ENCODE measurements at regions not wholly inside any gene's neighbourhood (a gene's known extent, or its start where the extent isn't known, plus 50 kb on each side); places are given as distances from the start of the nearest gene placed in this dataset.

- intact Hi-C loops (cut with DNase I), result no loop called here
- no peak for TF ChIP-seq CTCF (IDR thresholded peaks at IDR 0.05)
- no peak for ATAC-seq
- Histone ChIP-seq H3K9me3 (no peaks in the 10 kb centered on the region), H3K27ac (no peak overlapping the region), H3K36me3 (no peaks in the 10 kb centered on the region), H3K4me1 (no peaks in the 10 kb centered on the region), H3K27me3 (no peaks in the 10 kb centered on the region), H3K4me3 (no peak overlapping the region)
- no peak for DNase-seq
These were observed 149.4 kb upstream of the HS3ST3A1 start for GRCh38 chr17:13750816-13751793.

GRCh38 chr17:13753154-13753553, 151.4 kb upstream of the HS3ST3A1 start:
- intact Hi-C loops (cut with DNase I), result no loop called here
- DNase-seq, result no peak

GRCh38 chr17:13753771-13754170, 152.0 kb upstream of the HS3ST3A1 start:
- intact Hi-C loops (cut with DNase I), result no loop called here
- Histone ChIP-seq H3K9me3 (no peaks in the 10 kb centered on the region), H3K4me3 (no peak overlapping the region), H3K27ac (no peak overlapping the region), H3K4me1 (no peaks in the 10 kb centered on the region), H3K27me3 (no peaks in the 10 kb centered on the region), H3K36me3 (no peaks in the 10 kb centered on the region)
- TF ChIP-seq CTCF (IDR thresholded peaks at IDR 0.05), result no peak
- no peak for DNase-seq
- no peak for ATAC-seq

More at GRCh38 chr17:13753154-13753553, 151.4 kb upstream of the HS3ST3A1 start:
- Histone ChIP-seq H3K4me1 (no peaks in the 10 kb centered on the region), H3K36me3 (no peaks in the 10 kb centered on the region), H3K27me3 (no peaks in the 10 kb centered on the region), H3K9me3 (no peaks in the 10 kb centered on the region), H3K27ac (no peak overlapping the region), H3K4me3 (no peak overlapping the region)
- no peak for TF ChIP-seq CTCF (IDR thresholded peaks at IDR 0.05)
- no peak for ATAC-seq

- Histone ChIP-seq H3K27ac (no peak overlapping the region), H3K4me1 (no peaks in the 10 kb centered on the region), H3K27me3 (no peaks in the 10 kb centered on the region), H3K4me3 (no peak overlapping the region), H3K36me3 (no peaks in the 10 kb centered on the region), H3K9me3 (no peaks in the 10 kb centered on the region)
- DNase-seq (no peak), ATAC-seq (no peak)
- intact Hi-C loops (cut with DNase I), result no loop called here
- TF ChIP-seq CTCF (IDR thresholded peaks at IDR 0.05), result no peak
These were observed 154.1 kb upstream of the HS3ST3A1 start for GRCh38 chr17:13755851-13756250.

- H3K27ac ChIP-seq, result no peak overlapping the region
- TF ChIP-seq CTCF (IDR thresholded peaks at IDR 0.05), result no peak
- H3K36me3 ChIP-seq, result no peaks in the 10 kb centered on the region
- no peak for DNase-seq
- H3K9me3 ChIP-seq, result no peaks in the 10 kb centered on the region
- intact Hi-C loops (cut with DNase I), result no loop called here
- no peak for ATAC-seq
- H3K4me3 ChIP-seq, result no peak overlapping the region
- H3K4me1 ChIP-seq, result no peaks in the 10 kb centered on the region
- H3K27me3 ChIP-seq, result no peaks in the 10 kb centered on the region
These were observed 155.0 kb upstream of the HS3ST3A1 start for GRCh38 chr17:13756763-13757162.

All from upper lobe of right lung (tissue), 1 donor.